ENCODE measurements at regions not wholly inside any gene's neighbourhood (a gene's known extent, or its start where the extent isn't known, plus 50 kb on each side); places are given as distances from the start of the nearest gene placed in this dataset.
"Not testable (repeated sequence)": the region's sequence is repeated elsewhere in the genome, so short reads cannot be mapped to it uniquely, and the experiment has no call there.

GRCh38 chr12:83313322-83313721 lies 626.6 kb downstream of the TMTC2 start:
- no peak for DNase-seq

GRCh38 chr12:83276904-83277303 lies 590.2 kb downstream of the TMTC2 start:
- DNase-seq: no peak

- no peak for DNase-seq
Observed at GRCh38 chr12:83271201-83271600, 584.5 kb downstream of the TMTC2 start.

- no peak for DNase-seq
Observed at GRCh38 chr12:83265808-83266207, 579.1 kb downstream of the TMTC2 start.

GRCh38 chr12:83261998-83262397 lies 575.3 kb downstream of the TMTC2 start:
- DNase-seq: no peak

- not testable (repeated sequence) for DNase-seq
Observed at GRCh38 chr12:83260126-83260525, 573.4 kb downstream of the TMTC2 start.

GRCh38 chr12:83257726-83258125 lies 571.0 kb downstream of the TMTC2 start:
- no peak for DNase-seq

GRCh38 chr12:83256562-83256961 lies 569.9 kb downstream of the TMTC2 start:
- no peak for DNase-seq

GRCh38 chr12:83250866-83251265 lies 564.2 kb downstream of the TMTC2 start:
- no peak for DNase-seq

- no peak for DNase-seq
Observed at GRCh38 chr12:83245156-83245555, 558.5 kb downstream of the TMTC2 start.

- no peak for DNase-seq
Observed at GRCh38 chr12:83244001-83244400, 557.3 kb downstream of the TMTC2 start.

- DNase-seq: not testable (repeated sequence)
Observed at GRCh38 chr12:83233987-83234386, 547.3 kb downstream of the TMTC2 start.

- DNase-seq: not testable (repeated sequence)
Observed at GRCh38 chr12:83226960-83227359, 540.3 kb downstream of the TMTC2 start.

GRCh38 chr12:83225806-83226205 lies 539.1 kb downstream of the TMTC2 start:
- no peak for DNase-seq

- no peak for DNase-seq
Observed at GRCh38 chr12:83224012-83224411, 537.3 kb downstream of the TMTC2 start.

- DNase-seq: no peak
Observed at GRCh38 chr12:83220774-83221173, 534.1 kb downstream of the TMTC2 start.

- DNase-seq: no peak
Observed at GRCh38 chr12:83216230-83216629, 529.5 kb downstream of the TMTC2 start.

- no peak for DNase-seq
Observed at GRCh38 chr12:83214185-83214584, 527.5 kb downstream of the TMTC2 start.

- no peak for DNase-seq
Observed at GRCh38 chr12:83210933-83211332, 524.2 kb downstream of the TMTC2 start.

GRCh38 chr12:83199069-83199468 lies 512.4 kb downstream of the TMTC2 start:
- no peak for DNase-seq

- no peak for DNase-seq
Observed at GRCh38 chr12:83198291-83199015, 511.7 kb downstream of the TMTC2 start.

GRCh38 chr12:83197483-83197914 lies 510.8 kb downstream of the TMTC2 start:
- no peak for DNase-seq

- DNase-seq: no peak
Observed at GRCh38 chr12:83196694-83197350, 510.1 kb downstream of the TMTC2 start.

- no peak for DNase-seq
Observed at GRCh38 chr12:83190631-83191390, 504.1 kb downstream of the TMTC2 start.

All from fibroblast of upper back skin (primary cell).